Prostate gland (tissue), 2 donors: ENCODE measurements at regions not wholly inside any gene's neighbourhood (a gene's known extent, or its start where the extent isn't known, plus 50 kb on each side); places are given as distances from the start of the nearest gene placed in this dataset.

Experiments
- DNase-seq: peaks from one replicate; pipeline ENCODE4 v3.0.0-alpha.2; 2019; ENCODE audit warnings: low spot score
- H3K27ac ChIP-seq, 2 donors: fragments of 200-600 bp; sonication (generic); 2 replicates each; pipeline ENCODE4 v1.5.1; 2017 to 2019
- H3K27me3 ChIP-seq: fragments of 200-600 bp; sonication (generic); replicated peaks from 2 replicates; pipeline ENCODE4 v1.5.1; 2019; ENCODE audit not compliant: insufficient read depth
- H3K36me3 ChIP-seq, 2 donors: fragments of 200-600 bp; sonication (generic); 1 replicate in 1 of 2; 2 replicates in 1 of 2; pipeline versions ENCODE4 v1.5.1 to v1.8.1; 2017 to 2019
- H3K4me1 ChIP-seq: fragments of 200-600 bp; sonication (generic); replicated peaks from 2 replicates; pipeline ENCODE4 v1.5.1; 2019
- H3K4me3 ChIP-seq, 2 donors: fragments of 200-600 bp; sonication (generic); 2 replicates each; pipeline ENCODE4 v1.5.1; 2017 to 2019
- H3K9me3 ChIP-seq: fragments of 200-600 bp; sonication (generic); 2 replicates; pipeline ENCODE4 v1.5.1; 2017
- CTCF ChIP-seq, 4 experiments: fragments of 200-600 bp in 2 of 4; fragments of 450-650 bp in 2 of 4; sonication (generic) in 2 of 4; IDR thresholded peaks; 1 replicate in 3 of 4; 2 replicates in 1 of 4; pipeline ENCODE4 v1.5.1; 2016 to 2019; ENCODE audit warnings: antibody characterized with exemption in 4 of 4, mild to moderate bottlenecking in 2 of 4, moderate library complexity in 2 of 4
- POLR2A ChIP-seq: fragments of 450-650 bp; IDR thresholded peaks from one replicate; pipeline ENCODE4 v1.6.1; 2016; ENCODE audit warnings: antibody characterized with exemption, mild to moderate bottlenecking
- POLR2AphosphoS5 ChIP-seq: sonication (generic); formaldehyde crosslinking; IDR thresholded peaks from one replicate; pipeline ENCODE4 v1.6.1; 2017; ENCODE audit warnings: antibody characterized with exemption
- WGBS: methylation state at CpG from one replicate; pipeline ENCODE4 v1.1.5; 2018; 5-methylcytosine and 5-hydroxymethylcytosine counted together
- intact Hi-C: fragments of 100-400 bp; cut with DNase I; formaldehyde crosslinking; loops from one replicate; pipeline ENCODE4 v1.14.2; 2022

DNA sequence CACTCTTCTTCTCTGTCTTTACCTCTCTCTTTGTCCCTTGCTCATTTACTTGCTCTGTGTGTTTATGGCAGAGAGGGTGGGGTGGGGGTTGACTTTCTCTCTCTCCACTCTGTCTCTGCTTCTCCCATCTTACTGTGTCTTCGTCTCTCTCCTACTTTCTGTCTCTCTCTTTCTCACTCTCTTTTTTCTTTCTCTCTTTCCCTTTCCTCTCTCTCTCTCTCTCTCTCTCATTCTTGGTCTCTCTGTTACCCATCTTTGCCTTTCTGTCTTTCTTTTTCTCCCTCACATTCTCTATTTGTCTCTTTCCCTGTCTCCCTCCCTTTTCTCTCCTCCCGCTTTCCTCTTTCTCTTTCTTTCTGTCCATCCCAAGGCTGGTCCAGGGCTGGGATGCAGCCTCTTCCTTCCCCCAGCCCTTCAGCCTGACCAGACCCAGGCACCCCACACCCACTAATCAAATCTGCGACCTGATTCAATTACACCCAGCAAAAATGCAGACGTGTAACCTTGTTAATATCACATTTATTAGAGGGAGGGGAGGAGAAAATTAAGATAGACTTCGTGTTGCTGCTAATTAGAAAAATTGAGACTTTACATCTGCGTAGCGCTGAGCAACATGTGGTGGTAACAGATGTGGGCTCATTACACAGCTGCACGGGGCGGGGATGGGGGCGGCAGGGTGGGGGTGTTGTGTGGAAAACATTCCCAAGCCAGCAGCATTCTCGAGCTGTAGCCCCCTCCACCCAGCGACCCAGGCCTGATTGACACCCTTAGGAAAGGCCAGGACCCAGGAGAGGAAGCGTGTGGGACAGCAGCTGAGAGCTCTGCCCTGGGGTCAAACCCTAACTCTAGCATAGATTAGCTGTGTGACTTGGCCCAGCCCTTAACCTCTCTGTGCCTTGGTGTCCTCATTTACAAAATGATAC is 124.9 kb upstream of the MAFB start:
- Histone ChIP-seq H3K4me3 (no peak overlapping the region), H3K9me3 (no peaks in the 10 kb centered on the region), H3K4me1 (no peaks in the 10 kb centered on the region), H3K27ac (no peak overlapping the region), H3K36me3 (no peaks in the 10 kb centered on the region), H3K27me3 (no peaks in the 10 kb centered on the region)
- WGBS = 64% methylated on average over 13 of the region's 13 CpGs
- no peak for DNase-seq
- TF ChIP-seq POLR2A = no peak
- TF ChIP-seq POLR2AphosphoS5 = no peak
- no peak for TF ChIP-seq CTCF (IDR thresholded peaks at IDR 0.05)
- intact Hi-C loops = no loop called here

GRCh38 chr20:40814631-40814960 is 125.6 kb upstream of the MAFB start:
- WGBS = 73% methylated on average over 2 of the region's 2 CpGs
- TF ChIP-seq CTCF (IDR thresholded peaks at IDR 0.05) (no peak), POLR2AphosphoS5 (no peak), POLR2A (no peak)
- H3K4me1 ChIP-seq = no peaks in the 10 kb centered on the region
- H3K27ac ChIP-seq = no peak overlapping the region
- H3K9me3 ChIP-seq = no peaks in the 10 kb centered on the region
- H3K4me3 ChIP-seq = no peak overlapping the region
- DNase-seq = no peak
- H3K27me3 ChIP-seq = no peaks in the 10 kb centered on the region
- no peaks in the 10 kb centered on the region for H3K36me3 ChIP-seq
- intact Hi-C loops = no loop called here

- TF ChIP-seq POLR2A = no peak
- TF ChIP-seq POLR2AphosphoS5 = no peak
- no peak for TF ChIP-seq CTCF (IDR thresholded peaks at IDR 0.05)
- no peaks in the 10 kb centered on the region for H3K36me3 ChIP-seq
- intact Hi-C loops = no loop called here
Measured at GRCh38 chr20:40815156-40816038, 126.4 kb upstream of the MAFB start.

DNA sequence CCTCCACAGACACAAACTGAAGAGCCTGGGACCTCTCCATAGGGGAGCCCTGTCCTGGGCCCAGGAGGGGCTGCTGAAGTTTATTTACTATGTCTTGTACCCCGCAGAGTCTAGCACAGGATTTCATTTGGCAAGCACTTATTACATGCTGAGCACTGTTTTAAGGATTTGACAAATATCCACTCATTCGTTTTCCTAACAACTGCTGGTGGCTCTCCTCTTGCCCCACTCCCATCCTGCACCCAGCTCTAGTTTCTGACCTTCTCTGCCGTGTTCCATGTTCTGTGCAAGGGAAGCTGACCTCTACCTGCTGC is 127.0 kb upstream of the MAFB start:
- intact Hi-C loops = no loop called here
- no peaks in the 10 kb centered on the region for H3K9me3 ChIP-seq

More at GRCh38 chr20:40815156-40816038, 126.4 kb upstream of the MAFB start:
- Histone ChIP-seq H3K27me3 (no peaks in the 10 kb centered on the region), H3K27ac (no peak overlapping the region), H3K4me1 (no peaks in the 10 kb centered on the region), H3K9me3 (no peaks in the 10 kb centered on the region), H3K4me3 (no peak overlapping the region)
- WGBS = 89% methylated on average over 9 of the region's 9 CpGs
- DNase-seq = no peak

More for the DNA sequence above, 127.0 kb upstream of the MAFB start:
- no peak overlapping the region for H3K4me3 ChIP-seq
- H3K27me3 ChIP-seq = no peaks in the 10 kb centered on the region
- no peaks in the 10 kb centered on the region for H3K36me3 ChIP-seq
- 89% methylated on average over 3 of the region's 3 CpGs for WGBS
- TF ChIP-seq CTCF (IDR thresholded peaks at IDR 0.05) (no peak), POLR2A (no peak), POLR2AphosphoS5 (no peak)
- no peak for DNase-seq
- no peaks in the 10 kb centered on the region for H3K4me1 ChIP-seq
- H3K27ac ChIP-seq = no peak overlapping the region
